ENCODE measurements at regions not wholly inside any gene's neighbourhood (a gene's known extent, or its start where the extent isn't known, plus 50 kb on each side); places are given as distances from the start of the nearest gene placed in this dataset.

DNA sequence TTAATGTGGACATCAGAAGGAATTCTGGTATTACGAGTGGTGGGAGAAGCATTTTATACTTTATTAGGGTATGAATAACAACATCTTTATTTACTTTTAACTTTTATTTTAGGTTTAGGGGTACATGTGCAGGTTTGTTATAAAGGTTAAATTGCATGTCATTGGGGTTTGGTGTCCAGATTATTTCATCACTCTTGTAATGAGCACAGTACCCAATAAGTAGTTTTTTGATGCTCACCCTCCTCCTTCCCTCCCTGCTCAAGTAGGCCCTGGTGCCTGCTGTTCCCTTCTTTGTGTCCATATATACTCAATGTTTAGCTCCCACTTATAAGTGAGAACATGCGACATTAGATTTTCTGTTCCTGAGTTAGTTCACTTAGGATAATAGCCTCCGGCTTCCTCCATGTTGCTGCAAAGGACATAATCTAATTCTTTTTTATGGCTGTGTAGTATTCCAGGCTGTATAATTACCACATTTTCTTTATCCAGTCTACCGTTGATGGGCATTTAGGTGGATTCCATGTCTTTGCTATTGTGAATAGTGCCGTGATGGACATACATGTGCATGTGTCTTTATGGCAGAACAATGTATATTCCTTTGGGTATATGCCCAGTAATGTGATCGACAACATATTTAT, 456.2 kb downstream of the XYLT1 start:
- no peak overlapping the region for H4K8ac ChIP-seq (ENCODE audit: extremely low read depth, insufficient read depth, low read length)
- no peak overlapping the region for H2BK20ac ChIP-seq (ENCODE audit: low read length)
- FAIRE-seq, result no peak
- no peaks in the 10 kb centered on the region for H3K27me3 ChIP-seq (replicated peaks in 1 of 4; ENCODE audit: control insufficient read depth in 3 of 4, extremely low read depth in 1 of 4, insufficient read depth in 3 of 4, low read length in 3 of 4)
- no peak overlapping the region for H3K4me3 ChIP-seq (ENCODE audit: extremely low read depth in 1 of 4, insufficient read depth in 2 of 4, low read depth in 3 of 4, low read length in 4 of 4)
- POLR2A ChIA-PET (ENCODE audit: partially characterized antibody), result no interaction called here
- H3K27ac ChIP-seq (ENCODE audit: low read depth, low read length), result no peak overlapping the region
- no peaks in the 10 kb centered on the region for H3K79me2 ChIP-seq (ENCODE audit: control insufficient read depth in 1 of 2, insufficient read depth in 2 of 2, low read length in 2 of 2)
- H2BK120ac ChIP-seq (replicated peaks; ENCODE audit: low read depth, low read length), result no peak overlapping the region
- no peak overlapping the region for H2BK15ac ChIP-seq (ENCODE audit: low read length)
- no peak for DNase-seq (ENCODE audit: low read depth in 1 of 2, low spot score in 2 of 2)
- H3K79me1 ChIP-seq (ENCODE audit: low read depth, low read length), result no peaks in the 10 kb centered on the region
- no peaks in the 10 kb centered on the region for H3K9me3 ChIP-seq (ENCODE audit: insufficient read depth in 2 of 2, low read depth in 1 of 2, low read length in 1 of 2)
- no peak overlapping the region for H3K4ac ChIP-seq (replicated peaks; ENCODE audit: insufficient read length, low read depth, low read length)
- H2BK5ac ChIP-seq (ENCODE audit: low read depth, low read length), result no peak overlapping the region
- H4K5ac ChIP-seq (ENCODE audit: insufficient read length, low read depth, low read length), result no peak overlapping the region
- no peaks in the 10 kb centered on the region; a peak in 1 of 8 replicates for H3K36me3 ChIP-seq (ENCODE audit: control insufficient read depth in 2 of 4, insufficient read depth in 4 of 4, low read length in 3 of 4)
- no peaks in the 10 kb centered on the region for H3K23me2 ChIP-seq (ENCODE audit: low read depth, low read length)
- CTCF ChIA-PET (ENCODE audit: partially characterized antibody), result no interaction called here
- H3K4me2 ChIP-seq (ENCODE audit: insufficient read depth in 1 of 2, low read depth in 2 of 2, low read length in 2 of 2), result no peak overlapping the region
- no peak overlapping the region for H3K23ac ChIP-seq (ENCODE audit: insufficient read length)
- H4K20me1 ChIP-seq (replicated peaks in 1 of 2; ENCODE audit: control insufficient read depth in 1 of 2, insufficient read depth in 2 of 2, low read length in 2 of 2), result no peaks in the 10 kb centered on the region
- H3K56ac ChIP-seq (replicated peaks; ENCODE audit: insufficient read length, low read depth, low read length), result no peak overlapping the region
- 91% methylated on average over 6 of the region's 6 CpGs; no CpG with 5 or more reads in 1 of the 2 experiments for WGBS, 2 experiments (ENCODE audit: extremely low coverage in 1 of 2, insufficient coverage in 1 of 2, insufficient read length in 1 of 2, insufficient replicate concordance in 2 of 2, low coverage in 1 of 2, low lambda C conversion rate in 2 of 2, missing lambda C conversion rate in 1 of 2)
- H2AFZ ChIP-seq (ENCODE audit: low read length), result no peak overlapping the region
- TF ChIP-seq BACH1 (IDR thresholded peaks at IDR 0.05; ENCODE audit: low read length) (no peak), FOSL1 (IDR thresholded peaks at IDR 0.05; ENCODE audit: insufficient read depth, low read depth, low read length) (no peak), TAF7 (optimal IDR thresholded peaks at IDR 0.05; ENCODE audit: borderline replicate concordance, low read depth, low read length) (no peak), CHD1 (IDR thresholded peaks at IDR 0.05; ENCODE audit: low read depth, low read length) (no peak), SP2 (IDR thresholded peaks at IDR 0.05; ENCODE audit: low read length) (no peak), NRF1 (IDR thresholded peaks at IDR 0.05; ENCODE audit: low read depth, low read length) (no peak), RBBP5 (IDR thresholded peaks at IDR 0.05; ENCODE audit: borderline replicate concordance, low read depth, low read length) (no peak), MAFK (IDR thresholded peaks at IDR 0.05; ENCODE audit: low read depth, low read length) (no peak), SIRT6 (IDR thresholded peaks at IDR 0.05; ENCODE audit: low read length) (no peak)
- TF ChIP-seq, protein P1, sequence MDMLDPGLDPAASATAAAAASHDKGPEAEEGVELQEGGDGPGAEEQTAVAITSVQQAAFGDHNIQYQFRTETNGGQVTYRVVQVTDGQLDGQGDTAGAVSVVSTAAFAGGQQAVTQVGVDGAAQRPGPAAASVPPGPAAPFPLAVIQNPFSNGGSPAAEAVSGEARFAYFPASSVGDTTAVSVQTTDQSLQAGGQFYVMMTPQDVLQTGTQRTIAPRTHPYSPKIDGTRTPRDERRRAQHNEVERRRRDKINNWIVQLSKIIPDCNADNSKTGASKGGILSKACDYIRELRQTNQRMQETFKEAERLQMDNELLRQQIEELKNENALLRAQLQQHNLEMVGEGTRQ (IDR thresholded peaks at IDR 0.05; ENCODE audit: low read length), result no peak
- TF ChIP-seq, protein P2, sequence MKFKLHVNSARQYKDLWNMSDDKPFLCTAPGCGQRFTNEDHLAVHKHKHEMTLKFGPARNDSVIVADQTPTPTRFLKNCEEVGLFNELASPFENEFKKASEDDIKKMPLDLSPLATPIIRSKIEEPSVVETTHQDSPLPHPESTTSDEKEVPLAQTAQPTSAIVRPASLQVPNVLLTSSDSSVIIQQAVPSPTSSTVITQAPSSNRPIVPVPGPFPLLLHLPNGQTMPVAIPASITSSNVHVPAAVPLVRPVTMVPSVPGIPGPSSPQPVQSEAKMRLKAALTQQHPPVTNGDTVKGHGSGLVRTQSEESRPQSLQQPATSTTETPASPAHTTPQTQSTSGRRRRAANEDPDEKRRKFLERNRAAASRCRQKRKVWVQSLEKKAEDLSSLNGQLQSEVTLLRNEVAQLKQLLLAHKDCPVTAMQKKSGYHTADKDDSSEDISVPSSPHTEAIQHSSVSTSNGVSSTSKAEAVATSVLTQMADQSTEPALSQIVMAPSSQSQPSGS (IDR thresholded peaks at IDR 0.05; ENCODE audit: low read length), result no peak
- no peak overlapping the region for H2AK5ac ChIP-seq (ENCODE audit: low read depth, low read length)
- no peaks in the 10 kb centered on the region for H3K4me1 ChIP-seq (replicated peaks in 1 of 4; ENCODE audit: control insufficient read depth in 3 of 4, insufficient read depth in 4 of 4, low read length in 3 of 4)
- no peak overlapping the region for H3K18ac ChIP-seq (ENCODE audit: extremely low read depth, low read length)
- H3K14ac ChIP-seq (ENCODE audit: insufficient read length), result no peak overlapping the region
- H4K91ac ChIP-seq (replicated peaks; ENCODE audit: insufficient read length, low read length), result no peak overlapping the region
- no peak overlapping the region for H2BK12ac ChIP-seq (ENCODE audit: low read depth, low read length)
- no peak overlapping the region for H3K9ac ChIP-seq (replicated peaks in 1 of 4; ENCODE audit: extremely low read depth in 1 of 4, low read depth in 3 of 4, low read length in 3 of 4)

Data from H1 (cell line).